Cardiac fibroblast (primary cell): ENCODE measurements at regions not wholly inside any gene's neighbourhood (a gene's known extent, or its start where the extent isn't known, plus 50 kb on each side); places are given as distances from the start of the nearest gene placed in this dataset.

Source experiments
- DNase-seq, 2 donors: peaks; one replicate each; pipeline versions ENCODE4 v3.0.0 to v3.0.0-alpha.2; 2010; ENCODE audit warnings: low read depth in 2 of 2
- H3K4me3 ChIP-seq, 2 donors: replicated peaks in 1 of 2; 1 replicate in 1 of 2; 2 replicates in 1 of 2; pipeline ENCODE4 v1.5.1; 2011; ENCODE audit warnings: low read depth in 2 of 2, low read length in 2 of 2, mild to moderate bottlenecking in 2 of 2, moderate library complexity in 1 of 2
- CTCF ChIP-seq: IDR thresholded peaks from one replicate; pipeline ENCODE4 v1.5.1; 2011; ENCODE audit warnings: low read depth, mild to moderate bottlenecking, low read length, inconsistent platforms

- DNase-seq = no peak
- no peak overlapping the region for H3K4me3 ChIP-seq
- TF ChIP-seq CTCF = no peak
These were observed 89.0 kb downstream of the MXRA5 start for GRCh38 chrX:3257471-3257870.

GRCh38 chrX:3256868-3257267 is 89.6 kb downstream of the MXRA5 start:
- TF ChIP-seq CTCF = no peak
- no peak for DNase-seq
- H3K4me3 ChIP-seq = no peak overlapping the region

GRCh38 chrX:3252744-3253143 is 93.7 kb downstream of the MXRA5 start:
- H3K4me3 ChIP-seq = no peak overlapping the region
- DNase-seq = peak in 1 of 2 donors; percentile 7
- no peak for TF ChIP-seq CTCF

GRCh38 chrX:3250966-3251365 is 95.5 kb downstream of the MXRA5 start:
- DNase-seq = peak in 1 of 2 donors; percentile 54
- TF ChIP-seq CTCF = no peak

GRCh38 chrX:3244955-3245354 is 101.5 kb downstream of the MXRA5 start:
- DNase-seq = peak; percentile 6
- TF ChIP-seq CTCF = no peak
- H3K4me3 ChIP-seq = no peak overlapping the region

More at GRCh38 chrX:3250966-3251365, 95.5 kb downstream of the MXRA5 start:
- H3K4me3 ChIP-seq = no peak overlapping the region

GRCh38 chrX:3244203-3244743 is 102.2 kb downstream of the MXRA5 start:
- DNase-seq = peak; percentile 62 to 81
- no peak overlapping the region for H3K4me3 ChIP-seq
- TF ChIP-seq CTCF = no peak

GRCh38 chrX:3232262-3232923 is 114.1 kb downstream of the MXRA5 start:
- TF ChIP-seq CTCF = no peak
- no peak overlapping the region for H3K4me3 ChIP-seq
- DNase-seq = peak in 1 of 2 donors; percentile 5
